NCI-H1436 (cell line): ENCODE measurements at regions not wholly inside any gene's neighbourhood (a gene's known extent, or its start where the extent isn't known, plus 50 kb on each side); places are given as distances from the start of the nearest gene placed in this dataset.
A peak's percentile ranks its signal among the peaks of the same experiment; 100 is the strongest.
"Not testable (repeated sequence)": the region's sequence is repeated elsewhere in the genome, so short reads cannot be mapped to it uniquely, and the experiment has no call there.

Experiments used
- DNase-seq: peaks from one replicate; lab custom pipeline; 2025; lab: John Stamatoyannopoulos, UW

- DNase-seq: no peak
Measured at GRCh38 chr15:47124430-47125102, 592.7 kb upstream of the SEMA6D start.

DNA sequence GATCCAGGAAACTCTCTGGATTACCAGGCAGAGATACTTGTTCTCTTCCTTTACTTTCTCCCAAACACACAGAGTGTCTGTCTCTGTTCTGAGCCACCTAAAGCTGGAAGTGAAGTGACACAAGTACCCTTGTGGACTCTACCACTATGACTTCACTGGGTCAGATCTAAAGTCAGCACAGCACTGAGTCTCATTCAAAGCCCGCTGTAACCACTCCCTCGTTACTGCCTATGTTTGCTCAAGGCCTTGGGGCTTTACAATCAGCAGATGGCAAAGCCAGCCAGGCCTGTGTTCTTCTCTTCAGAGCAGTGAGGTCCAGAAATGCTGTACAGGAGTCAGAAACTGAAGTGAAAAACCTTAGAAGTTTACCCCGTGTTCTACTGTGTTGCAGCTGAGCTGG is 588.3 kb upstream of the SEMA6D start:
- DNase-seq: no peak

DNA sequence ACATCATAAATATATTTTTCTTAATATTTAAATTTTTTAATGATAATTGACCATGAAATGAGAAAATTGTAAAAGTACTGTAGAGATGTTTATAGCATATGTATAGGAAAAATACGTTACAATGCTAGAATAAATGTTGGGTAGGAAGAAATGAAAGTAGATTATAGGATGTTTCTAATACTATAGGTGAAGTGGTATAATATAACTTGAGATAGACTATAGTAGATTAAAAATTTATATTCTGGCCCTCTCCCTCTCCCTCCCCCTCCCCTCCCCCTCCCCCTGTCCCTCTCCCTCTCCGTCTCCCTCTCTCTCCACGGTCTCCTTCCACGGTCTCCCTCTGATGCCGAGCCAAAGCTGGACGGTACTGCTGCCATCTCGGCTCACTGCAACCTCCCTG is 585.9 kb upstream of the SEMA6D start:
- DNase-seq: not testable (repeated sequence)

DNA sequence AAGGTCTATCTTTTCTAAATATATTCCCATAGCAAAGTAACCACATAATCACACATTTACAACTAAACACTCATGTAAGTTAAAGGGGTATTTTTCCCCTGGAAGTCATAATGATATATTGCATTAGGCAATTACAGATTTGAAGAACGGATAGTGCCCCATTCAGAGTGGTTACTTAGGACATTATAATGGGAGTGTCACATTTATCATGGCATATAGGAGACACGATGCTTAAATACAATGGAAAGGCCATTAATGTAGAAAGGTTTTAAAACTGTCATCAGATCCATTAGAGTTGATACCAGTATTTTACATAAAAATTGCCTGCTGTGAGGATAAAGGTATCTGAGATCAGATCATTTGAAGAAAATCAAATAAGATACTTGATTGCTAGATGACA is 582.0 kb upstream of the SEMA6D start:
- peak; percentile 45 for DNase-seq

DNA sequence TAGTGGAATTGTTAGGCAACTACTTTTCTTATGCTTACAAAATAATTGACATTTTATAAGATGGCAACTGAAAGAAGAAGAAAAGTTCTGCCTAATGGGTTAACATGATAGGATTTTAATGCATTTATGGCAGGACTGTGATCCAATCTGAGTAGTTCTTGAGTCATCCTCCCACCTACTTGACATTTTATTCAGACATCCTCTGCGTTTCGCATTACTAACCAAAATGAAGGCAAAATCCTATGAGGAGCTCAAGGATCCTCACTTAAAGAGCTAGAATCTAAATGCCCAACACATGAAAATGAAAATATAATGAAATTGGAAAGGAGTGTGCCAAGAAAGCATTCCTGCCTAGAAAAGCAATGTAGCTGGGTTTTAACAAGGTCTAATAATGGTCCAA is 581.1 kb upstream of the SEMA6D start:
- DNase-seq: no peak

- DNase-seq: no peak
Measured at GRCh38 chr15:47139965-47140364, 577.3 kb upstream of the SEMA6D start.

DNA sequence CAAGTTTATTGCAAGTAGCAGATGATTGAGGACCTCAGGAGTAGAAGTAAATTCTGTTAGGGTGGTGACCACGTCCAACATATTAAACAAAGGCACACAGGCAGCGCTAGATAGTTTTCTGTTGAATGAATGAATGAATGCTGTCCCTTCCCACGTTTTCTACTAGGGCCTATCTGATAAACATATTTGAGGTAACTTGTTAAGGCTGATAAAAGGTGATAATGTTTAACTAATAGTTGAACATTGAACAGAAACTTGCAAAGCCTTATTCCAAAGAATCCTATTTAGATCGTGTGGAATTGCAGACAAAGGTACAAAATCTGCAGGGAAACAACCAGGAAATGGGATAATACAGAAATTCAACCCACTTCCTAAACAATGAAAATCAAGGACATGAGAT is 559.5 kb upstream of the SEMA6D start:
- no peak for DNase-seq

DNA sequence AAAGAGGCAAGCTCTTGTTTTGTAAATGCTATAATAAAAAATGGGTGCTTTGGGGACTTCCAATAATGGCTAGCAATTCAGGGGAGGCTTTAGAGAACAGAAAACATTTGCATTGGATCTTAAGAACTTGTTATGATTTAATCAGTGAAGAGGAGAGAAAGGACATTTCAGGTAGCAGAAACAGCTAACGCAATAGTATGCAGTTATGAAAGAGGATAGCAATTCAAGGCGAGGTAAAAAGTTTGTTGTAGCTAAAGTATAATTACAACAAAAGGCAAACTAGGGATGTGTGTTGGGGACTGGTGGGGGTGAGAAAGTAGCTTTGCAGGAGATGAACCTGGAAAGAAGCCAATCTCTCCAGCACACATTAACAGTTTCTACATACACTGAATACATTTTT is 558.7 kb upstream of the SEMA6D start:
- DNase-seq: no peak

DNA sequence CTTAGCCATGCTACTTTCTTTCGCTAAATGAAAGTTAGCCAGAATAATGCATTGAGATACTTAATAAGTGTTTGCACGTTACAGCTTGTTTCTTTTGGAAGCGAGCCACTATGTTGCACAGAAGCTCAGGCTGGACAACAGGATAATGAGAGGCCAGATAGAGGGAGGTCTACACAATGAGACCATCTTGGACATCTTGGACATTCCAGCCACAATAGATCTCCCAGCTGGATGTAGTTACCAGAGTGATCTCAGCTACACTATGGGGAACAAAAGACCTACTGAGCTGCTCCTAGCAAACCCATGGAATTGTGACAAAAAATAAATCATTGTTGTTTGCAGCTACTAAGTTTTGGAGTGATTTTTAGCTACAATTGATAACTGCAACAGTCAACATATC is 540.1 kb upstream of the SEMA6D start:
- no peak for DNase-seq

GRCh38 chr15:47179988-47180387 is 537.3 kb upstream of the SEMA6D start:
- no peak for DNase-seq

- DNase-seq: no peak
Measured at GRCh38 chr15:47182818-47183217, 534.5 kb upstream of the SEMA6D start.

DNA sequence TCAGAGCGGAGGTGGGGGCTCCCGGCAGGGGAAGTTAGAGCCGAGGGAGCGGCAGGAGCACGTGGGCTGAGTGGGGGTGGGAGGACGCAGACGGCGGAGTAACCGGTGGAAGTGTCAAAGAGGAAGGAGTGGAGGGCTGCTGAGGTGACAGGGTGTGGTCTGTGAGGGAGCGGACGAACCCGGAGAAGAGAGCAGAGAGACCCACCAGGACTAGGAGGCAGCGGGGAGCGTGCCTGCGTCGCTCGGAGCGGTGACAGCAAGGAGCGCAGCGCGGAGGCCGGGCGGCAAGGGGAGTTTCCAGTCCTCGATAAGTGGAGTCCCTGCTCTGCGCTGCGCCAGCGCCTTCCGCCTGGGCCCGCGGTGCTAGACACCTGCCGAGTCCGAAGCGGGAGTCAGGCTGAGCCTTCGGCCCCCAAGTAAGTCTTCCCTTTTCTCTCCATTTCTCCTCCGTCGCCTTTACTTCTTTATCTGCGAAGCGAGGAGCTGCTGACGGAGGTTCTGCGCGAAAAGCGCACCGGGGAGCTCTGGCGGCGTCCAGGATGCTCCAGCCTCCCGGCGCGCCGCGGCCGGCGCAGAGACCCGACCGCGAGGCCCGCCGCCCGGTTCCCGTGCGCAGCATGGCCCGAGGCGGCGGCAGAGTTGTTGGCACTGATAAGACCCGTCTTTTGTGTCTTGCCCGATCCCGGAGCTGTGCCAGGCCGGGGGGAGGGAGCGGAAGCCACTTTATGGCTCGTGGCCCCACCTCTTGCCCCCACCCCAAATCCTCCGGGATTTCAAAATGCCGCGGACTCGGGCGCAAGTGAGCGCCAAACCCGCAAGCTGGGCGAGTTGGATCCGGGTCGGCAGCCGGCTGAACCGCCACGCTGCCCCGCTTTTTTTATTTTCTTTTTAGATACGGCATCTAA is 533.0 kb upstream of the SEMA6D start:
- peak; percentile 61 for DNase-seq

DNA sequence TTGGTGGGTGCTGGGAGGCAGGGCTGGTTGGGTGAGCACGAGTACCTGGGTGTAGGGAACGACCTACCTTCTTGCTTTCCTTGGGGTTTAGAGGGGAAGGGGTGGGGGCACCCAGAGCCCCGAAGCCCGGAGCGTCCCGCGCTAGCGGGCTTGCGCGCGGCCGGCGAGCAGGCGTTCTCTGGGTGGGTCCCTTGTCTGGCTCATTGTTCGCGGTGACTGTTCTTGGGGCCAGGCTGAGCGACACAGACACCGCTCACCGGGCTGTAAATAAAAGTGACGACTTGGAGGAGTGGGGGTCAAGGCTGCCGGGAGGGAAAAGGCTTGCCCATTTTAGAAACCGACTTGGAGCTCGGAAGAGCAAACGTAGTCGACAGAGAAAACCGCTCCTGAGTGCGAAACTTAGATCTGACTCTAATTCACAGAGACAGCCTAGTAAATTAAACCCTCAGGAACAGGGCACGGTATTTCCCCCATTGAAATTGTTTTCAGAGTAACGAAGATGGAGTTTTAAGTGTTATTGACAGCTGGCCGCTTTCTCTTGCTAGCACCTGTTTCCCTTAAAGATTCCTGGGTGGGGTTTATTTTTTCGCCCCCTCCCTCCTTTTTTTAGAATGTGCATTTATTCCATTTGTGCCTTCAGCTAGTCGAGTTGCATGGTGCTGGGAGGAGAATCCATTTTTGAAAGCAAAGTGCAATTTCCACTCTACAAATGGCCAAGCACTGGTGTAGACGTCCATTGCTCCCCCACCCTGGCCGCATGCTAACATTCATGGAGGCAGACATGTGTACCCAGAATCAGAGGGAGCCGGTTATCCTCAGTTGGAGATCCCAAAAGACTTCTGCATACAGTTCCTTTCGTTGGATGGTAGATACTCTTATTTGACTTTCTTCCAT is 532.1 kb upstream of the SEMA6D start:
- DNase-seq: no peak

DNA sequence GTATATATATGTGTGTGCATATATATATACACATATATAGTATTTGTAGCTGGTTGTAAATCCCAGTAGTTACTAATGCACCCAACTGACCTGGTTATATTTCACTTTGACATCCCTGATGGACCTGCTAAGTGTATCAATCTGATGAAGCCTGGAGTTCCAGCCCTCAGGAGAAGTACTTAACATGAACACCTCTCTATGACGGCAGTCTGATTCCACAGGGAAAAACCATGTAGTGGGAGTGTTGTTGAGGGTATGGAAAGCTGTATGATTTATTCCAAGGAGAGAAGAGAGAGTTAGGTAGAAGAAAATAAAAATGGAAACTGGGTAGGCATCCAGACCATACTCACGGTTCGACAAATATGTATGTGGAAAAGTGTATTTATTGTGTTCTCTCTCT is 531.2 kb upstream of the SEMA6D start:
- no peak for DNase-seq

DNA sequence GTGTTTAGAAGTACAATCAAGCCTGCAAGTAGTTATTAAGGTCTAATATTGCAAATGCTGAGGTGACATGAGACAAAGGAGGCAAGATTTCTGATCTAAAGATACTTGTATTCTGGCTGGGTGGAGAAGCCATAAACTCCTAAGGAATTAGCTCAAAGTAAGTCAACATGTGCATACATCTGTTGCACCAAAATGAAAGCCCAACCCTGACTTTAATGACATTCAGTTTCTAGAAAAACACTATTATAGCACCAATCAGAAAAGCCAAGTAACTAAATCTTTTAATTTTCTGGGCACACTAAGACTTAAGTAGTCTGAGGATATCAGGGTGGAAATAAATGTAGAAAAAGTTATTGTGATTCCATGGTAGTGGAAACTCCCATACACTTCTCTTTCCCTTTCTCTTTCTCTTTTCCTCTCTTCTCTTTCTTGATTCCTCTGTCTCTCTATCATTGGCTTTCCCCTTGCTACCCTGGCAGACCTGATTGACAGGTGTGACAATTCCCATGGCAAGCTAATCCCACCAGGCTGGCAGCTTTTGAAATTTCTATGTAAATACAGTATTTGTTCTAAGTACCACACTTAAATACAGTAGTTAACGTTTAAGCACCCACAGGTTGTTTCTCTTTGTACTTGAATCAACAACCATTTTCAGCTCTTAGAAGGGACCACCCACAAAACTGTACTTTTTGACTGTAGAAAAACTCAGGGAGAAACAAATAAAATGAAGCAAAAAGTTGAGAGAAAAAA is 528.4 kb upstream of the SEMA6D start:
- DNase-seq: peak; percentile 17

DNA sequence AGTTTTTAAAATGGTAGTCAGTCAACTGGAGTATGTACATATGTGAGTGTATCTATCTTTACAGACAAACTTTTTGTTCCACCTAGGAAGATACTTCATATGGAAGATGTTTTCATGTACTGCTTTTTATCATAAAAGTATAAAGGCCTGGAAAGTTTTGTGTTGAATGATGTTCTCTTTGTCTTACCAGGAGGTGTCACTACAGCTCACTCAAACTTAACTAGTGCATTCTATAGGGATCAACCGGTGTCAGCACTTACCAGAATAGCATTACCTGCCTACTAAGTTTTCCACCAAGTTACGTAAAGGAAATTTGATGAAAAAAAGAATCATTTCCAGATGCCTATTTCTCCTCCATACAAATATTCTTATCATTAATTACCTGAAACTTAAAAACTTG is 522.6 kb upstream of the SEMA6D start:
- DNase-seq: no peak

DNA sequence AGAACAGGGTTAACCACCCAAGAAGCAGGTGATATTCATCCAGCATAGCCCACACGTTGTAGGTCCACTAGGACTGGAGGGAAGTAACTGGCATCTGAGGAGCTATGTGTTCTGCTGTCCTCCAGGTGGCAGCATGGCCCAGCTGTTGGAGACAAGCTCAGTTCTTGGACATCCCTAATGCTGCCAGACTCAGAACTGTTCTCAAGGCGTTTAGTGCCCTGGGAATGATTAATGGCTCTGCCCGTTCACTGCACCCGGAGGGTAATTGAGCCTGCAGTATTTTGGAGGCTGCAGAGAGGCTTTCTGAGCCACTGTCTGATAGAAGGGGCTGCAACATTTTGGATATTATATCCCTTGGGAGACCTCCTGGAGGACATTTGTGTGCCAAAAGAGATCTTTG is 521.3 kb upstream of the SEMA6D start:
- peak; percentile 90 for DNase-seq

- no peak for DNase-seq
Measured at GRCh38 chr15:47203993-47204392, 513.3 kb upstream of the SEMA6D start.

DNA sequence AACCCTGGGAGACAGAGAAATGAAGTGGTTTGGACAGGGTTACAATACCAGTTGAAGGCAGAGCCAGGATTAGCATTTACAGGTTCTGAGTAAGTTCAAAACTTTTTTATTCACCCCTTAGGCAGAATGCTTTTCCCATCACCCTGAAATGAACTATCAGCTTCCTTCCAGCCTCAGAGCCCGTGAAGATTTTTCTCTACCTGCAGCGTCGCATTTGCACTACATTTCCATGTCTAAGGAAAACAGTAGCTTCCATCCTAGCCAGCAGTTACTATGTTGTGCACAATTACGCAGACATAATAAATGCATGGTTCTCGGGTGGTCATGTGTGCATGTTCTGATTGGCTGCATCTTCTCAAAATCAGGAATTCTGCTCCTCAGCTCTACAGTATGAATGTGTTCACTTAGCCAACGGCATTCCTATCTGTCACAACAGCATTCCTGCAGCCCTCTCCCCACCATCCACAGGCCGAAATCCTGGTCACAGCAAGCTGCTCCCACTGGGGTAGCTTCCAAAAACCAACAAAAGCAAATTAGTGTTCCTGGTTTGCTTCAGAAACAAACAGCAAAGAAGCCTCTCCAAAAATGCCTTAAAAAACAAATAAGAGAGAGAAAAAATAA is 510.8 kb upstream of the SEMA6D start:
- no peak for DNase-seq

GRCh38 chr15:47209591-47209990 is 507.7 kb upstream of the SEMA6D start:
- no peak for DNase-seq
